Small intestine (tissue), 7 donors: ENCODE measurements at regions not wholly inside any gene's neighbourhood (a gene's known extent, or its start where the extent isn't known, plus 50 kb on each side); places are given as distances from the start of the nearest gene placed in this dataset.

Experiments used
- DNase-seq, 2 donors: peaks; one replicate each; pipeline versions ENCODE4 v3.0.0 to v3.0.0-alpha.2; 2013
- FAIRE-seq: peaks from 2 replicates; lab custom pipeline; 2012; peaks lifted over from hg19 to GRCh38; lab: Jason Lieb, UNC
- H3K27ac ChIP-seq, 3 donors: one replicate each; pipeline ENCODE4 v1.5.1; 2013; ENCODE audit warnings: low read length in 2 of 3, mild to moderate bottlenecking in 2 of 3, control low read depth in 1 of 3, inconsistent platforms in 1 of 3, low read depth in 1 of 3, moderate library complexity in 1 of 3
- H3K27me3 ChIP-seq, 3 donors: one replicate each; pipeline ENCODE4 v1.6.1; 2013; ENCODE audit warnings: low read length in 3 of 3, inconsistent platforms in 1 of 3; ENCODE audit not compliant: control insufficient read depth in 3 of 3, insufficient read depth in 3 of 3
- H3K36me3 ChIP-seq, 3 donors: one replicate each; pipeline ENCODE4 v1.6.1; 2013; ENCODE audit warnings: low read length in 3 of 3, inconsistent platforms in 1 of 3, low read depth in 1 of 3, mild to moderate bottlenecking in 1 of 3, moderate library complexity in 1 of 3; ENCODE audit not compliant: control insufficient read depth in 3 of 3, insufficient read depth in 2 of 3
- H3K4me1 ChIP-seq, 3 donors: one replicate each; pipeline ENCODE4 v1.6.1; 2013; ENCODE audit warnings: low read length in 2 of 3, inconsistent platforms in 1 of 3, low read depth in 1 of 3, mild to moderate bottlenecking in 1 of 3, moderate library complexity in 1 of 3; ENCODE audit not compliant: control insufficient read depth in 3 of 3, insufficient read depth in 2 of 3
- H3K4me3 ChIP-seq, 3 donors: one replicate each; pipeline ENCODE4 v1.5.1; 2013; ENCODE audit warnings: low read length in 3 of 3, control low read depth in 1 of 3, inconsistent platforms in 1 of 3, low read depth in 1 of 3, mild to moderate bottlenecking in 1 of 3, moderate library complexity in 1 of 3
- H3K9me3 ChIP-seq, 2 donors: one replicate each; pipeline ENCODE4 v1.6.1; 2013; ENCODE audit warnings: low read depth in 1 of 2, low read length in 1 of 2; ENCODE audit not compliant: control insufficient read depth in 2 of 2, insufficient read depth in 1 of 2
- WGBS, 3 donors: extraction: QIAGEN DNeasy Blood & Tissue Kit; methylation state at CpG; one replicate each; pipeline ENCODE4 v1.1.7; 2013; 5-methylcytosine and 5-hydroxymethylcytosine counted together
- donor health status: healthy with polysubstance abuse.
- donor health status: control.
- donor health status: control.
- donor health status: Bipolar disorder and iron deficiency.
- donor health status: healthy.

DNA sequence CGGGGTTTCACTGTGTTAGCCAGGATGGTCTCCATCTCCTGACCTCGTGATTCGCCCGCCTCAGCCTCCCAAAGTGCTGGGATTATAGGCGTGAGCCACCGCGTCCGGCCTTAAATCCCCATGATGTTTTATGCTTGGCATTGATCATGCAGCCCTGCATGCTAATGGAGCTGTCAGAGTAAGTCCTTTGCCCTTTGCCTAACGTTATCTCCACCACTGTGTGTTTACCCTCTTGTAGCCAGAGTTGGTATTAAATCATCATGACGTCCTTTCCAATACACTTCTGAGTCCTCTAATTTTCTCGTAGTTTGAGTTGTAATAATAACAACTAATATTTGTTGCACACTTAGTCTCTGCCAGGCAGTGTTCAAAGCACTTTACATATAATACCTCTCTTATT, 57.2 kb upstream of the ZFAND5 start:
- peaks cover 0 to 3% of the 10 kb centered on the region in 2 donors for H3K9me3 ChIP-seq
- H3K27ac ChIP-seq: no peak overlapping the region
- no peak for FAIRE-seq
- H3K4me3 ChIP-seq: no peak overlapping the region
- WGBS, 3 donors: 75 to 80% (median 76%) methylated on average over 7 to 10 of the region's 11 CpGs
- H3K36me3 ChIP-seq: no peaks in the 10 kb centered on the region
- no peaks in the 10 kb centered on the region for H3K4me1 ChIP-seq
- H3K27me3 ChIP-seq: no peaks in the 10 kb centered on the region
- DNase-seq: no peak

DNA sequence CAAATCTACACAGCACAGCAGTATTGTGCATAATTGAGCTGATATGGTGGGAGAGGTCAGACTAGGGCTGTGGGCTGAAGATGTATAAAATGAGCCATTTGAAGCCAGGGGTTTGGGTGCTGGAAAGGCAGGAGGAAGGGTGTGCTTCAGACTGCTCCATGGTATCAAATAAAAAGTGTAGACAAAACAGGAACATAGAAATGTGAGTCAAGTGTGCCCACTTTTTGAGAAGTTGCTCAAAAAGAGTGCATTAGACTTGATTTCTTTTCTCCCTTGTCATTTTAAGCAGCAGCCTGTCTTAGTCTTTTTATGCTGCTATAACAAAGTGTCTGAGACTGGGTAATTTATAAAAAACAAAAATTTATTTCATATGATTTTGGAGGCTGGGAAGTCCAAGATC, 55.8 kb upstream of the ZFAND5 start:
- DNase-seq: no peak
- Histone ChIP-seq H3K27me3 (no peaks in the 10 kb centered on the region), H3K9me3 (peaks cover 0 to 3% of the 10 kb centered on the region in 2 donors), H3K4me3 (no peak overlapping the region), H3K4me1 (no peaks in the 10 kb centered on the region), H3K27ac (no peak overlapping the region), H3K36me3 (no peaks in the 10 kb centered on the region)
- FAIRE-seq: no peak

DNA sequence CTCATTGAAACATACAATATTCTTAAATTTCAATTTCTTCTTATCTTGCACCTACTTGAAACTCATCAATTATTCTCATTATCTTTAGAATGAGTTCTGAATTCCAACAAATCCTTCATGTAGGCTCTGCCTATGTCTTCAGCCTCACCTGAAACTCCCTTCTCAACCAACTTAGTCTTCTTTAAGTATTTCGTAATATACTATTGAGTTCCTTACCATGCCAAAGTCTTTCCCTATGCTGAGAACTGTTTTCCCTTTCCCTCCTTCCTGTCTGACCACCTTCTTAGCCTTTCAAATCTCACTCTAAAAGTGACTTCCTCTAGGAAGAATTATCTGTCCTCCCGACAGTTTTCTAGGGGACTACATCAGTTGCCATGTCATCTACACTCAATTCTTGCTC, 50.9 kb upstream of the ZFAND5 start:
- Histone ChIP-seq H3K9me3 (peaks cover 0 to 3% of the 10 kb centered on the region in 2 donors), H3K4me3 (no peak overlapping the region), H3K27ac (no peak overlapping the region), H3K36me3 (no peaks in the 10 kb centered on the region), H3K4me1 (no peaks in the 10 kb centered on the region), H3K27me3 (no peaks in the 10 kb centered on the region)
- 86 to 94% (median 92%) methylated on average over 2 of the region's 2 CpGs for WGBS, 3 donors
- DNase-seq: no peak
- FAIRE-seq: no peak

DNA sequence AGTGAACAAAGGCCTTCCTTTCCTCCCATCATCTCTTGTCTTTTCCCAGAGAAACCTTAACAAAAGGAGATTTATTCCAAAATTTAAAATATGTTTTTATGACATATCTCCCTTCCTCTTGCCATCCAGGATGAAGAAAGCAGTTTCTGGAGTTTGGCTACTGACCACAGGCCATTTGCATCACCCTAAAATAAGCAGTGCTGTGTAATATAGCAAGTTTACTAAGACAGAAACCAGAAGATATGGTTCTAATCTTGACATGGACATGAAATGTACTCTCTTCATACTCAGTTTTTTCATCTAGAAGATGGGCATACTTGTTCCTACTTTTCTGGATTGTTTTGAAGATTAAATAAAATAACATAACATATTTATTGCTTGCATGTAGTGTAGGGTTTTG, 50.2 kb upstream of the ZFAND5 start:
- Histone ChIP-seq H3K9me3 (peaks cover 0 to 3% of the 10 kb centered on the region in 2 donors), H3K27ac (no peak overlapping the region), H3K27me3 (no peaks in the 10 kb centered on the region), H3K4me3 (no peak overlapping the region), H3K4me1 (no peaks in the 10 kb centered on the region), H3K36me3 (no peaks in the 10 kb centered on the region)
- no peak for DNase-seq
- no peak for FAIRE-seq
